ENCODE measurements at regions not wholly inside any gene's neighbourhood (a gene's known extent, or its start where the extent isn't known, plus 50 kb on each side); places are given as distances from the start of the nearest gene placed in this dataset.

- TF ChIP-seq, protein P1, sequence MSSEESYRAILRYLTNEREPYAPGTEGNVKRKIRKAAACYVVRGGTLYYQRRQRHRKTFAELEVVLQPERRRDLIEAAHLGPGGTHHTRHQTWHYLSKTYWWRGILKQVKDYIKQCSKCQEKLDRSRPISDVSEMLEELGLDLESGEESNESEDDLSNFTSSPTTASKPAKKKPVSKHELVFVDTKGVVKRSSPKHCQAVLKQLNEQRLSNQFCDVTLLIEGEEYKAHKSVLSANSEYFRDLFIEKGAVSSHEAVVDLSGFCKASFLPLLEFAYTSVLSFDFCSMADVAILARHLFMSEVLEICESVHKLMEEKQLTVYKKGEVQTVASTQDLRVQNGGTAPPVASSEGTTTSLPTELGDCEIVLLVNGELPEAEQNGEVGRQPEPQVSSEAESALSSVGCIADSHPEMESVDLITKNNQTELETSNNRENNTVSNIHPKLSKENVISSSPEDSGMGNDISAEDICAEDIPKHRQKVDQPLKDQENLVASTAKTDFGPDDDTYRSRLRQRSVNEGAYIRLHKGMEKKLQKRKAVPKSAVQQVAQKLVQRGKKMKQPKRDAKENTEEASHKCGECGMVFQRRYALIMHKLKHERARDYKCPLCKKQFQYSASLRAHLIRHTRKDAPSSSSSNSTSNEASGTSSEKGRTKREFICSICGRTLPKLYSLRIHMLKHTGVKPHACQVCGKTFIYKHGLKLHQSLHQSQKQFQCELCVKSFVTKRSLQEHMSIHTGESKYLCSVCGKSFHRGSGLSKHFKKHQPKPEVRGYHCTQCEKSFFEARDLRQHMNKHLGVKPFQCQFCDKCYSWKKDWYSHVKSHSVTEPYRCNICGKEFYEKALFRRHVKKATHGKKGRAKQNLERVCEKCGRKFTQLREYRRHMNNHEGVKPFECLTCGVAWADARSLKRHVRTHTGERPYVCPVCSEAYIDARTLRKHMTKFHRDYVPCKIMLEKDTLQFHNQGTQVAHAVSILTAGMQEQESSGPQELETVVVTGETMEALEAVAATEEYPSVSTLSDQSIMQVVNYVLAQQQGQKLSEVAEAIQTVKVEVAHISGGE (CRISPR knock-in tag; IDR thresholded peaks at IDR 0.05), result no peak
- TF ChIP-seq KAT2A (conservative IDR thresholded peaks at IDR 0.05; ENCODE audit: control insufficient read depth, low read depth, low read length) (no peak), EGR1 (IDR thresholded peaks at IDR 0.05; ENCODE audit: borderline replicate concordance in 1 of 2, low read depth in 2 of 2, low read length in 2 of 2) (no peak), SUPT20H (IDR thresholded peaks at IDR 0.05; ENCODE audit: borderline replicate concordance, control insufficient read depth, low read depth, low read length) (no peak), FOXK2 (IDR thresholded peaks at IDR 0.05) (no peak), ETV6 (conservative IDR thresholded peaks at IDR 0.05 in 1 of 2, IDR thresholded peaks at IDR 0.05 in 1 of 2; ENCODE audit: borderline replicate concordance in 1 of 2, low read depth in 1 of 2) (no peak), RFX5 (IDR thresholded peaks at IDR 0.05; ENCODE audit: low read depth, low read length) (no peak), YBX1 (IDR thresholded peaks at IDR 0.05) (no peak), IKZF2 (IDR thresholded peaks at IDR 0.05) (no peak), BMI1 (IDR thresholded peaks at IDR 0.05; ENCODE audit: borderline replicate concordance) (no peak), ZNF24 (IDR thresholded peaks at IDR 0.05) (no peak)
These were observed 180.7 kb downstream of the FBXO15 start (continued) for GRCh38 chr18:73966954-73967353.

- intact Hi-C loops (cut with micrococcal nuclease; ENCODE audit: unreplicated experiment), result no loop called here
- ATAC-seq (peak; percentile 49), DNase-seq (ENCODE audit: low read depth, low spot score) (no peak), FAIRE-seq (peak; percentile 23)
- H3K27me3 ChIP-seq (replicated peaks in 1 of 2; ENCODE audit: control insufficient read depth in 2 of 2, insufficient read depth in 2 of 2, low read length in 1 of 2), result no peaks in the 10 kb centered on the region
- WGBS (ENCODE audit: insufficient coverage, insufficient replicate concordance, low lambda C conversion rate, missing lambda C conversion rate), result 27% methylated on average over 3 of the region's 3 CpGs
- no peak overlapping the region for H3K9ac ChIP-seq (ENCODE audit: control insufficient read depth, insufficient read depth, low read length)
- H3K4me2 ChIP-seq (ENCODE audit: control insufficient read depth, insufficient read depth), result no peak overlapping the region
- ChIA-PET CTCF (interaction anchor here (1.1 kb wide), 1 partner anchor 377 kb away, joined by 3 read pairs; no protein-coding TSS in a partner anchor), SMC1A (ENCODE audit: uncharacterized antibody, unreplicated experiment) (no interaction called here), RAD21 (ENCODE audit: unreplicated experiment) (no interaction called here), POLR2A (no interaction called here)
- TF ChIP-seq SPI1 (IDR thresholded peaks at IDR 0.05; ENCODE audit: borderline replicate concordance, insufficient read depth, low read depth, low read length) (peak; percentile 75), IKZF2 (IDR thresholded peaks at IDR 0.05) (peak in 1 of 2 experiments; percentile 12; a peak in 1 of 4 replicates), RUNX3 (IDR thresholded peaks at IDR 0.05; ENCODE audit: low read length) (0 out of 2 replicates have a peak, but pooled peaks have one; percentile 13), YY1 (IDR thresholded peaks at IDR 0.05; ENCODE audit: low read depth, low read length) (no peak), IKZF1 (conservative IDR thresholded peaks at IDR 0.05) (peak; percentile 25; the same call in 1 of the 2 replicates), WRNIP1 (IDR thresholded peaks at IDR 0.05; ENCODE audit: borderline replicate concordance, low read depth, low read length) (no peak), MTA2 (IDR thresholded peaks at IDR 0.05; ENCODE audit: low read depth) (peak; percentile 42; the same call in 1 of the 2 replicates)
- no peaks in the 10 kb centered on the region for H3K4me1 ChIP-seq (ENCODE audit: control insufficient read depth, insufficient read depth, low read length)
- H3K79me2 ChIP-seq (ENCODE audit: control insufficient read depth, insufficient read depth, low read length), result no peaks in the 10 kb centered on the region
- in situ Hi-C loops (cut with MboI), result no loop called here
- no peak overlapping the region for H3K27ac ChIP-seq (ENCODE audit: control insufficient read depth, insufficient read depth)
- H3K36me3 ChIP-seq (ENCODE audit: control insufficient read depth in 2 of 2, insufficient read depth in 2 of 2, low read length in 1 of 2), result no peaks in the 10 kb centered on the region
- H3K9me3 ChIP-seq (replicated peaks; ENCODE audit: control insufficient read depth, insufficient read depth, low read length), result no peaks in the 10 kb centered on the region
- BruUV-seq (replicated peaks), result no TSS peak
- no peak overlapping the region for H2AFZ ChIP-seq (ENCODE audit: control insufficient read depth, low read depth, low read length)
- H3K4me3 ChIP-seq, result no peak overlapping the region
- no peaks in the 10 kb centered on the region for H4K20me1 ChIP-seq (ENCODE audit: control insufficient read depth, insufficient read depth)
These were observed 185.4 kb downstream of the FBXO15 start for GRCh38 chr18:73962256-73962655.
